ENCODE measurements at regions not wholly inside any gene's neighbourhood (a gene's known extent, or its start where the extent isn't known, plus 50 kb on each side); places are given as distances from the start of the nearest gene placed in this dataset.
"Not testable (repeated sequence)": the region's sequence is repeated elsewhere in the genome, so short reads cannot be mapped to it uniquely, and the experiment has no call there.

DNA sequence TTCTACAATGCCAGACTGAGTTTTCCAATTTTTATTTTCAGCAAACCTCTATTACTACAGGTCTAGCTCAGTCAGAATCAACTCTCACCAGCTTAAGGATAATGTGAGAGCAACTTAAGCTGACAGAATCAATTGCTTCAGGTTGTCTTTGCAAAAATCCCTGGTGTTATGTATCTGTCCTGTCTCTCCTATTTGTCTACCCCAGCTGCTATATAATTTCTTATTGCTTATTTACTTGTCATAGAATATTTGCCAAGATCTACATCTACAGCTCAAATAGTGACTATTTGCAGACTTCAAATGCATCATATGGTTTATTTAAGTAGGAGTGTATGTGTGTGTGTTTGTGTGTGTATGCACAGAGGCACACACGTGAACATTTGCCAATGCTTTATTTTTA lies 54.1 kb downstream of the FOXG1 start:
- no peak for DNase-seq (ENCODE audit: low spot score)

DNA sequence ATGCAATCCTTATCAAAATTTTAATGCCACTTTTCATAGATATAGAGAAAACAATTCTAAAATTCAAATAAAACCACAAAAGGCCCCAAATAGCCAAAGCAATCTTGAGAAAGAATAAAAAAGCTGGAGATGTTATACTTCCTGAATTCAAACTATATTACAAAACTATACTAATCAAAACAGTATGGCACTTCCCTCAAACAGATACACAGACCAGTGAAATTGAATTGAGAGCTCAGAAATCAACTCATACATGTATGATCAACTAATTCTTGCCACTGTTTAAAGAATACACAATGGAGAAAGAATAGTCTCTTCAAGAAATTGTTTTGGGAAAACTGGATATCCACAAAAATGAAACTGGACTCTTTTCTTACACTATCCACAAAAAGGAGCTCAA lies 55.4 kb downstream of the FOXG1 start:
- DNase-seq (ENCODE audit: low spot score), result no peak

DNA sequence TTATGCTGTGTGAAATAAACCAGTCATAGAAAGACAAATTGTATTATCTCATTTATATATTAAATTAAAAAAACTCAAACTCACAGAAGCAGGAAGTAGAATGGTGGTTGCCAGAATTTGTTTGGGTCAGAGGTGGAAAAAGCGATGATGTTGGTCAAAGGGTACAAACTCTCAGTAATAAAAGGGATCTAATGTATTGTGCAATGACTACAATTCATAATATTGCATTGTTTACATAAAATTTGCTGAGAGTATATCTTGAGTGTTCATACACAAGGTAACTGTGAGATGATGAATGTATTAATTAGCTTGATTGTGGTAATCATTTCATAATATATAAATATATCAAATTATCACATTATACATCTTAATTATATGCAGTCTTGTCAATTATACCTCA lies 56.7 kb downstream of the FOXG1 start:
- DNase-seq (ENCODE audit: low spot score), result no peak

DNA sequence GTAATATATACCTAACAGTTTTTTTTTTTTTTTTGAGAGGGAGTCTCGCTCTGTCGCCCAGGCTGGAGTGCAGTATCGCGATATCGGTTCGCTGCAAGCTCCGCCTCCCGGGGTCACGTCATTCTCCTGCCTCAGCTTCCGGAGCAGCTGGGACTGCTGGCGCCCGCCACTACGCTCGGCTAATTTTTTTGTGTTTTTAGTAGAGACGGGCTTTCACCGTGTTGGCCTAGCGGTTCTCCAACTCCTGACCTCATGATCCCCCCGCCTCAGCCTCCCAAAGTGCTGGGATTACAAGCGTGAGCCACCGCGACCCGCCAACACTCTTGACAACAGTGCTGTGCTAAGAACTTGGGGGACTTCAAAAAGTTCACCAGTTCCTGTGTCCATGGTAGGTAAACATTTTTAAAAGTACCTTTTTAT lies 63.5 kb downstream of the FOXG1 start:
- no peak for DNase-seq (ENCODE audit: low spot score)

DNA sequence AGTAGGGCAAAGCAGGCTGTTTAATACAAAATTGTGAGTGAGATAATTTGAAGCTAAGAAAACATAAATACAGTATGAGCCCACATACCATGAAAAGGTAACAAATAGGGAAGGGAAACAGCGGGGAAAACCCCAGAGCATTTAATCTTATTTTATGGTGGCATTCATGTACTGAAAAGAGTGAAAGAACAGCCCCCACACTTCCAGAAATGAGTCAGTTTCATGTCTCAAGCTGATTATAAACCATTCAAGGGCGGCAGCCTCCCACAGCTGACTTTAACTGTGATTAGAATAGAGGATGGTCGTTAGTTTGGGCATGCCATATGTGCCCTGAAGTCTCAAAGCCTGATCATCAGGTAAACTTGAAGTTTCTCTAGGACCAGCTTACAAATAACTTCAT lies 64.5 kb downstream of the FOXG1 start:
- no peak for DNase-seq (ENCODE audit: low spot score)

DNA sequence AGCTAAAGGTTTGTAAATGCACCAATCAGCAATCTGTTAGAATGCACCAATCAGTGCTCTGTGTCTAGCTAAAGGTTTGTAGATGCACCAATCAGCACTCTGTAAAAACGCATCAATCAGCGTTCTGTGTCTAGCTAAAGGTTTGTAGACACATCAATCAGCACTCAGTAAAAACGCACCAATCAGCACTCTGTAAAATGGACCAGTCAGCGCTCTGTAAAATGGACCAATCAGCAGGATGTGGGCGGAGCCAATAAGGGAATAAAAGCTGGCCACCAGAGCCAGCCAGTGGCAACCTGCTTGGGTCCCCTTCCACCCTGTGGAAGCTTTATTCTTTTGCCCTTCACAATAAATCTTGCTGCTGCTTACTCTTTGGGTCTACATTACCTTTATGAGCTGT lies 76.0 kb downstream of the FOXG1 start:
- DNase-seq (ENCODE audit: low spot score), result not testable (repeated sequence)

DNA sequence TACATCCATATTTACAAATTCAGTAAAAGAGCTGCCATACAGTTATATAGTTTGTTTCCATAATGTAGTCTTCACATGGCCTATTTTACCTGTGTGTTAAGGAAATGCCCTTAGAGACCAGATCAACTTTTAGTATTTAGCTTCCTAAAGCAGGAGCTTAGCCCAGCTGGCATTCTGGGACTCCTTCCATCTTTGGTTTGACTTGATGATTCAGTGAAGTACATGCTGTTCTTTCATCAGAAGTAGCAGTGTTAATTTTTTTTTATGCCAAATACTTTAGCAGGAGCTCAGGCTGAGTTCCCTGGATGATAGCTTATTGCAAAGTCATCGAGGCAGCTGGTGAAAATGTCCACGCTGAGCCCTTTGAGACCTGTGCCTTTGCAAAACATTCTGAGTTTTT lies 101.0 kb downstream of the FOXG1 start:
- no peak for DNase-seq (ENCODE audit: low spot score)

DNA sequence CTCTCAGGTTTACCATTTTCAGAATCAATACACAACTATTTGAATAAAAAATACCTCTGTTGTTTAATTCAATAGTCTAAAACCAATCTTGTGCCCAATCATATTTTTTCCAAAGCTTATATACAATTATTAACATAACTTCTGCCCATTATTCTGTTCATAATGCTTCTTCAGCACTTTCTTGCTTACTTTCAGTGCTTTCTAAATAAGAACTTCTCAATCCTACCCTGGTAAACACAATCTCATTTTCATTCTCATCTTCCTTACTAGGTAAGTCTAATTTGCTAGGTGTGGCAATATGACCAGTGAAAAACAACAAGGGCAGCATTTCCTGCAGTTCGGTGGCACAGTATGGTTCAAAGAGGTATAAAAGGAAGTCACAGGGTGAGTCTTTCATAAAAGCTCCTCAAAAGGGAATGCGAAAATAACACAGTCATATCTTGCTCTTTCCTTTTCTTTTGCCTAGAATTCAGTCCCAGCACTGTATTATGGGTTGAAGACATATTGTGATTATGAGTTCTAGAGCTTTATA lies 103.5 kb downstream of the FOXG1 start:
- no peak for DNase-seq (ENCODE audit: low spot score)

DNA sequence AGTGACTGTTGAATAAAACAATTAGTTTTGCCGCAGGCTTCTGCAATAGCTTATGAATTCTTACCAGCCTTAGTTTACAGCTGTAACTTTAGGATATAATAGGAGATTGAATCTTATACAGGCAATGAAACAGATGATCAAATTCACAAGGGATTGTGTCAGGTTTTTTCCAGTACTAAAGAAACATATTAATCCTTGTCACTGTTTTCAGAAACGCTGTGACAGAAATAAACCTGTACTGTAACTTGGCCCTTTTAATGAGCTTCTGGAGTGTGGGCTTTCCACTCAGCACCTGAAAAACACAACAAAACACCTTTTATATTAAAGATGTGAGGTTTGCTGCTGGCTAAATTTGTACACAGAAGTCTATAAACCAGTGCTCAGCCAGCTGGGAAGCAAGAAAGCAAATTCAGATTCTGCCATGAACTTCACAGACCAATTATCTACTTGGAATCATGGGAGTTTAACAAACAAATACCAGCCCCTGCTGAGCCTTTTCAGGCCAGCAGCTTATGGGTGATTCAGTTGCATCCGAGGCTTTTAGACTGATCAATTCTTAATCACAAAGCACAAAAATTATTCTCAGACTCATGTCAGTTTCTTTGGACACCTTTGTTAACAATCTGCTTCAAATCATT lies 109.5 kb downstream of the FOXG1 start:
- DNase-seq (ENCODE audit: low spot score), result no peak

DNA sequence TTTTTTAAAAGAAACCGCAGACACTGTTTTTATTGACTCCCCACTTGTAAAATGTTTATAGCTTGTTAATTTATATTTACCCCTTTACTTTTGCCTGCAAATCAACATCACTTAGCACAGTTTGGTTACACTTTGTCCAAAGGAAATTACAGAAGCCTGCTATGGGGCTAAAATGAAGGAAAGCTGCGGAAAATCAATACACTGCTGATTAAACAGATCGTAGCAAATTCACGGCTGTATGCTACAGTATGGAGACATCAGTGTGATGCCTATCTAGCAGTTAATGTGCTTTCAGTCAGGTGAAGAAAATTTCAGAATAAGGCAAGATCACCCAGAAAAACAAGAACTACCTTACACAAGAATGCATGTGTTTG lies 110.0 kb downstream of the FOXG1 start:
- DNase-seq (ENCODE audit: low spot score), result no peak

DNA sequence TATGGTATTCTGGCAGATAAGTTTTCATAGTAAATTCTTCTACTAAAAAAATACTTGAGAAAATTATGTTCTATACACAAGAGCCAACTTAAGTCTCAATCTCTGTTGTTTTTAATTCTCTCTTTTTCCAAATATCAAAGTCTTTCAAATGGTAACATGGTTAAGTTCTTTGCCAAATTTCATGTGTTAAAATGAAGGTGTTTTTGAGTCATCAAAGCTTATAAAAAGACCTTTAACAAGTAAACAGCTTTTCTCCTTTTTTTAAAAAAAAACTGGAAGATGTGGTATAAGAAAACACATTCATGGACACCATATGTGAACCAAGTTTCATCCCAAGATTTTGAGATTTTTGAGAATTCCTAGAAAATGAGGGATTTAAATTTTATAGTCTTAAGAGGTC lies 111.3 kb downstream of the FOXG1 start:
- DNase-seq (ENCODE audit: low spot score), result no peak

DNA sequence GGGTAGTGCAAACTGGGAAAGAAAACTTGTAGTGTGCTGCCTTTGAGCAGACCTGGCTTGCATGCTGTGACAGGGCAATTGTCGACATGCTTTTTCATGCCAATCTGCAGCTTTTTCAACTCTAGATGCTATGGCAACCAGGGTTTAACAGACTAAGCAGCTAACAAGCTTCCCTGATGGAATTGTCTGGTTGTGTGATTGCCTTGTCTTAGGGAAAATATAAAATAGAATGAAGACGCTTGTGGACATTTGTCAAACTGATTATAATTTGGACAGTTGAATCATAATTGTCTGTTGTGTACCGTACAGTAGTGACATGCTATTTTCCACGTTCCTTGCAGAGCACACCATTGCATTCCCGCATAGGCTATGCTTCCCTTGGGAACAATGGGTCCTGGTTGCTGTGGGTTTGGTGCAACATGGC lies 113.0 kb downstream of the FOXG1 start:
- DNase-seq (ENCODE audit: low spot score), result no peak

DNA sequence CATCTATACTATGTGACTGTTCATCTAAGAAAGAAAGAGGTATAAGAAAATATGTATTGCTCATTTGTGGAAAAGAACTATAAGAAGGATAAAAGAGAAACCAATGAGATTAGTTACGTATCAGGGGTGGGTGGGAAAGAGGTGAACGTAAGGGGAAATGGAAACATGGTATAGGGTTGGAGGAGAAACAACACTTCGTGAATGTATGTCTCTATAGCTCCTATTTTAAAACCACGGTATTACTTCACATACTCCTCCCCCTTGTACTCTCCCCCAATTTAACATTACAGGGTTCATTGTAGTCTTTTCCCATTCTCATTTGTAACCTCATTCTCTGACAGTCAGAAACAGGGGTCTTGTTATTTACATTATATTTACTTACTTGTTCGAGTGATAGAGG lies 120.4 kb downstream of the FOXG1 start:
- no peak for DNase-seq (ENCODE audit: low spot score)

DNA sequence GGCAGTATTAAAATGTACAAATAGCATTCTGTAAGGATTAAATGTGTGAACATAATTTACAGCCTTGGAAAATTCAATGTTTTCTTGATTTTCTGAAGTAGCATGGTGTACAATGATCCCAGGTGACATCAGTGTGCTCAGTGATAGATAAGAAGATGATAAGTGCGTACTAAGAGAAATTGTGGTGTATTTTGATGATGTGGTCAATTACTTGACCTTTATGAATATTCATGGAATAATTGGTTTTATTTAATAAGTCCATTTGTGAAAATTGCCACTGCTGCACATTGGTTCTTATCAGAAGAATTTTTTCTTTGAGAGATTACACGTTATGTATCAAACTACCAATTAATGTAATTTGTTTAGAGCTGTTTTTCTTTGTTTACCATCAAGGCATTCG lies 128.8 kb downstream of the FOXG1 start:
- no peak for DNase-seq (ENCODE audit: low spot score)

DNA sequence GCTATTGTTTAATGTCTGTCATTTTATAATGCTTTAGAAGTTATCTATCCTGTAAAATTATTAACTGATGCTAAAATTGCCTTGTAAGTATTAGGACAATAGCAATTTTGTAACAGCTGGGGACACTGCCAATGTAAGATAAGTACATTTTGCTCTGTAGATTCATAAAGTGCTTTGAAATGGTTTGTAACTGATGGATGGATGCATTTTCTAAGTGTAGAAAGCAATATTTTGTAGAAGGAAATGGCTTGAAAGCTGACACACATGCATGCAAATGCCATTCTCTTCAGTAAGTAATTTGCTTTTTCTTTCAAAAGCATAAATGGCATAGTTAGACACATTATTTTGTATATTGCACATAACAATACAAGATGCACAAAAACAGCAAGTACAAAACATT lies 129.8 kb downstream of the FOXG1 start:
- no peak for DNase-seq (ENCODE audit: low spot score)

DNA sequence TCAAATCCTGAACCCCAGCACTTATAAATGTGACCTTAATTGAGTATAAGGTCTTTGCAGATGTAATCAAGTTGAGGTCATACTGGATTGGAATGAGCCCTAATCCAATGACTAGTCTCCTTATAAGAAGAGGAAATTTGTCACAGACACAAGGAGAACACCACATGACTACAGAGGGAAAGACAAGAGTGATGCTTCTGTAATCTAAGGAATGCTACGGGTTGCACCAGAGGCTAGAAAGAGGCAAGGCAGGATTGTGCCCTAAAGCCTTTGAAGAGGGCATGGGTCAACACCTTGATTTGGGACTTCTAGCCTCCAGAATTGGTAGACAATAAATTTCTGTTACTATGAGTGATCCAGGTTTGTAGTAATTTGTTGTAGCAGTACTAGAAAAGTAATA lies 135.0 kb downstream of the FOXG1 start:
- DNase-seq (ENCODE audit: low spot score), result no peak

DNA sequence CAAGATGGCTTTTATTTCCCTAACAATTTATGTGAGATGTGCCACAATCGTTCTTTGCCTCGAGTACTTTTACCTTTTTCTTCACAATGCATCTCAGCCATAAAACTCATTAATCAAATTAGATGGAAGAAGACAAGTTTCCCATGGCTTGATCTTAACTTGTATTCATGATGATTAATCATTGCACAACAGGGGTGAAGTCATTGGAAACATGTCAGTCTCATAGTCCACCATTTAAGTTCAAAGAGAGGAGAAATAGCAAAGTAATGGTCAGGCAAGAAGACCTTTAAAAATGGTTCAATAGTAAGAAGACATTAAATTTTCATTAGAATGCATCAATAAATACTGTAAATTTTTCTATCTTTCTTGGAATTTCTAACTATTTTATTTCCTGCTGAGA lies 136.3 kb downstream of the FOXG1 start:
- DNase-seq (ENCODE audit: low spot score), result no peak

DNA sequence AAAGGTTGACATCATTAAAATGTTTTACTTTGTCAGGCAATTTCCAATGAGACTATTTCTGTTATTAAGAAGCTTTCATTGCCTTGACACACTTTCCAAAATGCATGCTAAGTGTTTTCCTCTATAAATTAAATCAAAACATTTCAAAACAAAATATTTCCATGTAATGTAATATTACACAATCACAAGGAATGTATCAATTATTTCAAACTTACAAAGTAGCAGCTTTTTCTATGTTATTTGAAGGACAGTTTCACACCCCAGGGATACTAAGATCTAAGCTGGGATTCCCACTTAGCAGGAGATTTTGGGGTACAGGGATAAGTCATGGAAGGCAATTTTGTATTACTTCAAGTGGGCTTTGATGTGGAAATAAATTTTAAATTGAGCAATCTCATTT lies 144.9 kb downstream of the FOXG1 start:
- DNase-seq (ENCODE audit: low spot score), result no peak

DNA sequence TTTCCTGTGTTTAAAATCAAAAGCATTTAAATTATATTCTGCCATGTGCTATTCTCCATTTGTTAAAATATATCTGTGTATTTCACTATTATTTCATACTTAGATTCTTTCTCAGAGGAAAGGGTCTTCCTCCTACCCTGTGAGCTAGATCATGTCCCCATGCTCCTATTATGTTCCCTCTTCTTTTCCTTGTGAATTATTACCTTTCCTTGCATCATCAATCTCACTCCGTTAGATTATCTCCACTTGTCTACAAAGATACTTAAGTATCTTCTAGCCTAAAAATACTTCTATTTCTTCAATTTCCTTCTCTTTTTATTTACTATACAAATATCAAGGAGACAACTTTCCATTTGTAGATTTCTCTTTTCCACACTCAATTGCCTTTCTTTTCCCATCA lies 146.5 kb downstream of the FOXG1 start:
- DNase-seq (ENCODE audit: low spot score), result no peak

DNA sequence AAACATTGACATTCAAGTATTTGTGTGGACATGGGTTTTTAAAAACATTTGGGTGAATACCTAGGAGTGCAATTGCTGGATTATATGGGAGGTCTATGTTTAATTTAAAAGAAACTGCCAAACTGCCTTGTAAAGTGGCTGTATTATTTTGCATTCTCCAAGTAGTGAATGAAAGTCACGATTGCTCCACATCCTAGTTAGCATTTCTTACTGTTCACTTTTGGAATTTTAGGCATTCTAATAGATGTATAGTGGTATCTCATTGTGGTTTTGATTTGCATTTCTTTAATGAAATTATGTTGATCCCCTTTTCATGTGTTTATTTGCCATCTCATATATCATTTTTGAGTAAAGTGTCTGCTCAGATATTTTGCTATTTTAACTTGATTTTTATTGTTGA lies 159.5 kb downstream of the FOXG1 start:
- DNase-seq (ENCODE audit: low spot score), result no peak

DNA sequence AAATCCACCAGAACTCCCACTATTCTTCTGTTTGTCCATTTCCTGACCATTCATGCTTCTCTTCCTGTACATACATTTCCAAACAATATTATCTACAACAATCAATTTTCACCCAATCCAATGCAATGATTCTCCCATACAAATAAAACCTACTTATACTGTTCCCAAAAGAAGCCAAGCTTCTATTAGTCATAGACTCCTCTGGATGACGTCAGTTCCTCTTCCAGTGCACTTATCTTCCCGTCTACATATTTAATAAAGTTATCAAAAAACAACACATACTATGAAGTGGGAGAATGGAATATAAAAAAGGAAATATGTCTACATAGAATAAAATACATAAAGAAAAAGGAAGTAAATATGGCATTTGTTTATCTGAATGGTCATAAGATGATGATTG lies 165.4 kb downstream of the FOXG1 start:
- DNase-seq (ENCODE audit: low spot score), result no peak

DNA sequence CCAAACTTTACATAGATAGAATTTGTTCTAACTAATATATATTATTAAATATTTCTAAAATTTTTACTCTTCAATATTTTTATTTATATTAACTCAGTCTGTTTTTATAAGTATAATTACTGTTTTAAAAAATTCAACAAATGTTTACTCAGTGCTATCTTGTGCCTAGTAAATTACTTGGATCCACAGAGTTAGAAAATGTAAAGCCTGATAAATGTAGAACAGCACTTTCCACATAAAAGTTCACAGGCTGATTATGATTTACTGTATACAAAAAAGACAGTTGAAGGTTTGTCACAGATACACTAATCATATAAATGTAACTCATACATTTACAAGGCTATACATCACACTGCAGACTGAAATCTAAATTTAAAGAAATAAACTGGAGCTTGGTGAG lies 170.0 kb downstream of the FOXG1 start:
- no peak for DNase-seq (ENCODE audit: low spot score)

DNA sequence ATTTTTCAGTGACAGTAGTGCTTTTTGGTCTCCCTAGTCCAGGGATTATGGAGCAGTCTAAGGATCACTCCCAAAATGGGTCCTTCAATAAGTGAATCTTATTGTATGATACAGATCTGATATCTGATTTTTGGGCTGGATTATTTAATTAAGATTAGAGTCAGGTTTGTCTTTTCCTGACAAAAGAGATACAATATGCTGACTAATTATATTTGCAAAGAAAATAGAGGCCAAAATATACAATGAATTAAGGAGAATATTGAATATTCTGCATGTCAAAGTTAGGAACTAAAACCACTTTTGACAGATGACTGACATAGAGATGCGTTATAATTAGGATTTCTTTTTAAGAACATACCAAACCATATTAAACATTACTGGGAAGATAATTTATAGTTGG lies 175.2 kb downstream of the FOXG1 start:
- no peak for DNase-seq (ENCODE audit: low spot score)

DNA sequence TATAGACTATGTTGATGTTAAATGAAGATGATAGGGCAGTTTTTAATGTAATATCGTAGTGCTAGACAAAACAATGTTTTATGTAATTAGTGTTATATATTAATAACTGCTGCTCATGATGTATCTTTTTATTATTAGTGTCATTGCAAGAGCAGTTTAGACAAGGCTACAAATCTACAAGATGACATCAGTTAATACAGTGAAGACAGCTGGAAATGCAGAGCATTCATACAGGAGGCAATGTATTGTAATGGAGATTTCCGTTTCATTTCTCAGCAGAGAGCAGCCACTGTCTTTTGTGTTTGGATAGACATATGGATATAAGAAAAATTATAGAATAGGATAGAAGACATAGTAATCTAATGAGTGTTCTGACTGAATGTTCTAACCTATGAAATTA lies 178.0 kb downstream of the FOXG1 start:
- no peak for DNase-seq (ENCODE audit: low spot score)

DNA sequence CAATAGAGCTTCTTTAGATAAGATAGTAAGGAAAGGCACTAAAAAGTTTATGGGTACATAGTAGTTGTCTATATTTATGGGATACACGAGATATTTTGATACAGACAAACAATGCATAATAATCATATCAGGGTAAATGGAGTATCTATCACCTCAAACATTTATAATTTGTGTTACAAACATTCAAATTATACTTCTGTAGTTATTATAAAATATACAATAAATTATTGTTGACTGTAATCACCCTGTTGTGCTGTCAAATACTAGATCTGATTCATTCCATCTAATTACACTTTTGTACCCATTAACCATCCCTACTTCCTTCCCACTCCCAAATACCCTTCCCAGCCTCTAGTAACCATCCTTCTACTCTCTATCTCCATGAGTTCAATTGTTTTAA lies 179.7 kb downstream of the FOXG1 start:
- DNase-seq (ENCODE audit: low spot score), result no peak

Measured in CD4-positive, alpha-beta T cell treated with Interleukin-15 for 4 hours (primary cell).